Endodermal cell (in vitro differentiated cells): ENCODE measurements at regions not wholly inside any gene's neighbourhood (a gene's known extent, or its start where the extent isn't known, plus 50 kb on each side); places are given as distances from the start of the nearest gene placed in this dataset.

ENCODE experiments used
- DNase-seq: peaks from one replicate; pipeline ENCODE4 v3.0.0-alpha.2; 2017
- H3K27ac ChIP-seq: 2 replicates; pipeline ENCODE4 v1.5.1; 2013; ENCODE audit warnings: mild to moderate bottlenecking, low read depth, low read length, moderate library complexity
- H3K27me3 ChIP-seq: 2 replicates; pipeline ENCODE4 v1.6.1; 2013; ENCODE audit warnings: mild to moderate bottlenecking, low read length, moderate library complexity; ENCODE audit not compliant: insufficient read depth, control insufficient read depth, poor library complexity, severe bottlenecking
- H3K36me3 ChIP-seq: 2 replicates; pipeline ENCODE4 v1.7.0; 2013; ENCODE audit warnings: mild to moderate bottlenecking, low read length, moderate library complexity; ENCODE audit not compliant: control insufficient read depth, insufficient read depth
- H3K4me1 ChIP-seq: one replicate; pipeline ENCODE4 v1.7.0; 2013; ENCODE audit warnings: low read length; ENCODE audit not compliant: control insufficient read depth, insufficient read depth
- H3K4me3 ChIP-seq: 2 replicates; pipeline ENCODE4 v1.5.1; 2013; ENCODE audit warnings: mild to moderate bottlenecking, low read length, moderate library complexity
- H3K9ac ChIP-seq: 2 replicates; pipeline ENCODE4 v1.6.1; 2013; ENCODE audit warnings: mild to moderate bottlenecking, low read length, moderate library complexity; ENCODE audit not compliant: poor library complexity, severe bottlenecking; ENCODE audit errors: extremely low read depth
- H3K9me3 ChIP-seq: 2 replicates; pipeline ENCODE4 v1.6.1; 2013; ENCODE audit warnings: mild to moderate bottlenecking, low read length, moderate library complexity; ENCODE audit not compliant: control insufficient read depth
- H3K27ac Mint-ChIP-seq: 2 replicates; pipeline ENCODE4 v1.8.0; 2020; ENCODE audit warnings: mixed read lengths
- H3K27me3 Mint-ChIP-seq: 2 replicates; pipeline ENCODE4 v1.8.0; 2021; ENCODE audit warnings: mild to moderate bottlenecking, mixed read lengths; ENCODE audit not compliant: insufficient read depth
- H3K36me3 Mint-ChIP-seq: 2 replicates; pipeline ENCODE4 v1.8.0; 2020; ENCODE audit warnings: low read depth, mixed read lengths
- H3K4me1 Mint-ChIP-seq: 2 replicates; pipeline ENCODE4 v1.8.0; 2020; ENCODE audit warnings: mixed read lengths
- H3K4me3 Mint-ChIP-seq: 2 replicates; pipeline ENCODE4 v1.8.0; 2020; ENCODE audit warnings: mild to moderate bottlenecking, moderate library complexity, mixed read lengths
- H3K9me3 Mint-ChIP-seq: 2 replicates; pipeline ENCODE4 v1.8.0; 2020; ENCODE audit warnings: mild to moderate bottlenecking, mixed read lengths
- WGBS, 2 experiments: methylation state at CpG; one replicate each; pipeline versions ENCODE4 v1.1.5 to v1.1.7; 2013; ENCODE audit warnings: missing lambda C conversion rate in 2 of 2, mixed read lengths in 1 of 2; ENCODE audit not compliant: insufficient coverage in 1 of 2, insufficient read length in 1 of 2; 5-methylcytosine and 5-hydroxymethylcytosine counted together
- TF ChIP-seq, protein P1 (sequence below): fragments of 200-600 bp; sonication (generic); conservative IDR thresholded peaks from 2 replicates; pipeline ENCODE4 v1.5.0; 2021; ENCODE audit warnings: antibody characterized with exemption, mild to moderate bottlenecking

DNA sequence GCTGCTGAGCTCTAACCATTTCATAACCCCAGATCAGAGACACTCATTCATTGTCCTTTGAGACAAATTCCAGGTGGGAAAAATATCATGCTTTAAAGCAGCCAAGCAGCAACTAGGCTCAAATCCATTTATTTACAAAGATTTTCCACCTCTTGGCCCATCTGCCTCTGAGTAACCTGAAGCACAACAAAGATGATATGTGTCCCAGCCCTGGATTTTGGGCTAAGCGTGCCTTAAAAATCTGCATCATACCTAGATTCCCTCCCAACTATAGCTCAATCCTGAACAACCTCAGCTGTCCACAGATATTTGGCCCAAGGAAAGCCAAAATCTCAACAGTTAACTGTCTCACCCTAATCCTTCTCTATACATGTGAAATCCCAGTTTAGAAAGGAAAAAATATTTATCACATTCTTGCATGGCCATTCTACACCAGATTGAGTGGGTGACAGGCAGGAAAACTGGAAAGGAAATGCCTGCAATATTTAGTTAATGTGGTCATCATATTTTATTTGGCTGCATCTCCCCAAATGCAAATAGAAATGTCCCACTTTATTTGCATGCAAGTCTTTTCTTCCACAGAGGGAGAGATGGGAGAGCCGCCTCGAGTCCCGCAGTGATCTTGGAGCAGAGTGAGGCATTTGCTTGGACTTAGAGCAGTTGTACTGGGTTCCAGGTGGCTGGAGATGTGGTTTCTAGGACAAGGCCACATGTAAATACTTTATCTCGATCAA, 146.4 kb upstream of the EOLA2 start:
- no peaks in the 10 kb centered on the region for H3K36me3 Mint-ChIP-seq
- no peak overlapping the region for H3K4me3 ChIP-seq
- H3K36me3 ChIP-seq, result no peaks in the 10 kb centered on the region
- no peak overlapping the region for H3K4me3 Mint-ChIP-seq
- TF ChIP-seq, protein P1, sequence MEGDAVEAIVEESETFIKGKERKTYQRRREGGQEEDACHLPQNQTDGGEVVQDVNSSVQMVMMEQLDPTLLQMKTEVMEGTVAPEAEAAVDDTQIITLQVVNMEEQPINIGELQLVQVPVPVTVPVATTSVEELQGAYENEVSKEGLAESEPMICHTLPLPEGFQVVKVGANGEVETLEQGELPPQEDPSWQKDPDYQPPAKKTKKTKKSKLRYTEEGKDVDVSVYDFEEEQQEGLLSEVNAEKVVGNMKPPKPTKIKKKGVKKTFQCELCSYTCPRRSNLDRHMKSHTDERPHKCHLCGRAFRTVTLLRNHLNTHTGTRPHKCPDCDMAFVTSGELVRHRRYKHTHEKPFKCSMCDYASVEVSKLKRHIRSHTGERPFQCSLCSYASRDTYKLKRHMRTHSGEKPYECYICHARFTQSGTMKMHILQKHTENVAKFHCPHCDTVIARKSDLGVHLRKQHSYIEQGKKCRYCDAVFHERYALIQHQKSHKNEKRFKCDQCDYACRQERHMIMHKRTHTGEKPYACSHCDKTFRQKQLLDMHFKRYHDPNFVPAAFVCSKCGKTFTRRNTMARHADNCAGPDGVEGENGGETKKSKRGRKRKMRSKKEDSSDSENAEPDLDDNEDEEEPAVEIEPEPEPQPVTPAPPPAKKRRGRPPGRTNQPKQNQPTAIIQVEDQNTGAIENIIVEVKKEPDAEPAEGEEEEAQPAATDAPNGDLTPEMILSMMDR, result no peak
- no peaks in the 10 kb centered on the region for H3K27me3 Mint-ChIP-seq
- no peak overlapping the region for H3K9ac ChIP-seq
- H3K4me1 Mint-ChIP-seq, result no peaks in the 10 kb centered on the region
- WGBS, 2 experiments, result 91 to 100% methylated on average over 1 to 5 of the region's 5 CpGs
- H3K9me3 Mint-ChIP-seq, result peaks cover 56% of the 10 kb centered on the region
- H3K27ac ChIP-seq, result no peak overlapping the region
- H3K4me1 ChIP-seq, result no peaks in the 10 kb centered on the region
- no peaks in the 10 kb centered on the region for H3K27me3 ChIP-seq
- no peaks in the 10 kb centered on the region for H3K9me3 ChIP-seq
- H3K27ac Mint-ChIP-seq, result no peak overlapping the region
- no peak for DNase-seq

DNA sequence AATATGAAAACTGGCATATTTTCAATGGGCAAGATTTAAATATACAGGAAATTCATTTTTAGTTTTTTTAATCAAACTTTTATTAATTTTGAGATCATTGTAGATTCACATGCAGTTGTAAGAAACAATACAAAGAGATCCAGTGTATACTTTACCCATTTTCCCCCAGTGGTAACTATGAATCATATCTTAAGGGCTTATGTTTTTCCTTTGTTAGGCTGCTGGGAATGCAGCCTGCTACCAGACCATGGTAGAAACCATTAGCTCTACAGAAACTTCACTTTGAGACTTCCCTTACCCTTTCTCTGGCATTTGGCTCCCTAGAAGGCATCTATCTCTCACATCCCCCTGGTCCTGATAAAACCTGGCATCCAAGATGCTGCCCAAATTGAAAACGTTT, 147.6 kb upstream of the EOLA2 start:
- Histone ChIP-seq H3K4me1 (no peaks in the 10 kb centered on the region), H3K9me3 (no peaks in the 10 kb centered on the region), H3K27me3 (no peaks in the 10 kb centered on the region), H3K9ac (no peak overlapping the region), H3K36me3 (no peaks in the 10 kb centered on the region), H3K27ac (no peak overlapping the region), H3K4me3 (no peak overlapping the region)
- Mint-ChIP-seq H3K27me3 (no peaks in the 10 kb centered on the region), H3K9me3 (peaks cover 49% of the 10 kb centered on the region), H3K36me3 (no peaks in the 10 kb centered on the region), H3K4me3 (no peak overlapping the region), H3K4me1 (no peaks in the 10 kb centered on the region), H3K27ac (no peak overlapping the region)
- TF ChIP-seq, protein P1, result no peak
- 70 to 83% methylated on average over 1 of the region's 1 CpG for WGBS, 2 experiments
- no peak for DNase-seq

DNA sequence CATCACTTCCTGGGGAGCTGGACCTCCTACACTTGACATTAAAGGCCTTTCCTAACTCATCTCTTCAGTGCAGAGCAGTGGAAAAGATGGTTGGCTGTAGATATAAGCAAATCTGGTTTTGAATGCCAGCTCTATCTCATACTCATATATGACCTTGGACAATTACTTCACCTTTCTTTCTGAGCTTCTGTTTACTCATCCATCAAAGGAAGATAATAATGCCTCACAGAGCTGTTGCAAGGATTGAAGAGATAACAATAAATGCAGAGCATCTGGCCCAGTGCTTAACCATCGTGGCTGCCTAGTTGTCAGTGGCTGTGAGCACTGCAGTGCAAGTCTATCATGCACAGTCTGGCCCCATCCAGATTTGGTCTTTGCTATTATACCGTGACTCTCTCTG, 148.1 kb upstream of the EOLA2 start:
- H3K27ac ChIP-seq, result no peak overlapping the region
- peaks cover 48% of the 10 kb centered on the region for H3K9me3 Mint-ChIP-seq
- H3K27me3 ChIP-seq, result no peaks in the 10 kb centered on the region
- H3K27ac Mint-ChIP-seq, result no peak overlapping the region
- H3K36me3 ChIP-seq, result no peaks in the 10 kb centered on the region
- no peaks in the 10 kb centered on the region for H3K4me1 Mint-ChIP-seq
- DNase-seq, result no peak
- 80 to 90% methylated on average over 1 to 2 of the region's 2 CpGs for WGBS, 2 experiments
- H3K27me3 Mint-ChIP-seq, result no peaks in the 10 kb centered on the region
- H3K4me1 ChIP-seq, result no peaks in the 10 kb centered on the region
- no peak overlapping the region for H3K9ac ChIP-seq
- no peak overlapping the region for H3K4me3 Mint-ChIP-seq
- no peaks in the 10 kb centered on the region for H3K9me3 ChIP-seq
- TF ChIP-seq, protein P1, result no peak
- H3K36me3 Mint-ChIP-seq, result no peaks in the 10 kb centered on the region
- no peak overlapping the region for H3K4me3 ChIP-seq
